Keratinocyte (primary cell): ENCODE measurements at regions not wholly inside any gene's neighbourhood (a gene's known extent, or its start where the extent isn't known, plus 50 kb on each side); places are given as distances from the start of the nearest gene placed in this dataset.

Source experiments
- EZH2 ChIP-seq: IDR thresholded peaks from one replicate; pipeline ENCODE4 v1.6.1; 2012; ENCODE audit warnings: inconsistent platforms, mild to moderate bottlenecking, low read length, moderate library complexity
- TF ChIP-seq, protein P1 (sequence below), 3 experiments: IDR thresholded peaks in 1 of 3; conservative IDR thresholded peaks in 1 of 3; optimal IDR thresholded peaks in 1 of 3; 2 replicates in 2 of 3; 3 replicates in 1 of 3; pipeline versions ENCODE3 to v1.5.1; 2011; ENCODE audit warnings: low read length in 3 of 3, mild to moderate bottlenecking in 3 of 3, moderate library complexity in 2 of 3, control low read depth in 1 of 3, inconsistent platforms in 1 of 3; ENCODE audit not compliant: insufficient read depth in 2 of 3; ENCODE audit errors: extremely low read depth in 1 of 3

DNA sequence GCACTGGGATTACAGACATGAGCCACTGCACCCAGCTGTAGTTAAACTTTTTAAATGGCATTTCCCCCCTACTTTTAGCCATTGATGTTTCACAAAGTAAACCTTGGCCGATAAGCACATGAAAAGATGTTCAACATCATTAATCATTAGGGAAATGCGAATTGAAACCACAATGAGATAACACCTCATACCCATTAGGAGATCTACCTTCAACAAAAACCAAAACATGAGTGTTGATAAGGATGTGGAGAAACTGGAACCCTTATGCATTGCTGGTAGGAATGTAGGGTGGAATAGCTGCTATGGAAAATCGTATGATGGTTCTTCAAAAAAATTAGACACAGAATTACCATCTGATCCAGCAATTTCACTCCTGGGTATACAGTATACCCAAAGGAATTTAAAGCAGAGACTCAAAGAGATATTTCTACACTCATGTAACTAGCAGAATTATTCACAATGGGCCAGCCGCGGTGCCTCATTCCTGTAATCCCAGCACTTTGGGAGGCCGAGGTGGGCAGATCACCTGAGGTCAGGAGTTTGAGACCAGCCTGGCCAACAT lies 286.5 kb upstream of the JARID2 start:
- TF ChIP-seq, protein P1, sequence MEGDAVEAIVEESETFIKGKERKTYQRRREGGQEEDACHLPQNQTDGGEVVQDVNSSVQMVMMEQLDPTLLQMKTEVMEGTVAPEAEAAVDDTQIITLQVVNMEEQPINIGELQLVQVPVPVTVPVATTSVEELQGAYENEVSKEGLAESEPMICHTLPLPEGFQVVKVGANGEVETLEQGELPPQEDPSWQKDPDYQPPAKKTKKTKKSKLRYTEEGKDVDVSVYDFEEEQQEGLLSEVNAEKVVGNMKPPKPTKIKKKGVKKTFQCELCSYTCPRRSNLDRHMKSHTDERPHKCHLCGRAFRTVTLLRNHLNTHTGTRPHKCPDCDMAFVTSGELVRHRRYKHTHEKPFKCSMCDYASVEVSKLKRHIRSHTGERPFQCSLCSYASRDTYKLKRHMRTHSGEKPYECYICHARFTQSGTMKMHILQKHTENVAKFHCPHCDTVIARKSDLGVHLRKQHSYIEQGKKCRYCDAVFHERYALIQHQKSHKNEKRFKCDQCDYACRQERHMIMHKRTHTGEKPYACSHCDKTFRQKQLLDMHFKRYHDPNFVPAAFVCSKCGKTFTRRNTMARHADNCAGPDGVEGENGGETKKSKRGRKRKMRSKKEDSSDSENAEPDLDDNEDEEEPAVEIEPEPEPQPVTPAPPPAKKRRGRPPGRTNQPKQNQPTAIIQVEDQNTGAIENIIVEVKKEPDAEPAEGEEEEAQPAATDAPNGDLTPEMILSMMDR (optimal IDR thresholded peaks at IDR 0.05 in 1 of 3, IDR thresholded peaks at IDR 0.05 in 1 of 3, conservative IDR thresholded peaks at IDR 0.05 in 1 of 3; ENCODE audit: extremely low read depth in 1 of 3, insufficient read depth in 2 of 3, low read length in 3 of 3): no peak
- no peak for TF ChIP-seq EZH2
